Ishikawa (cell line): ENCODE measurements at regions not wholly inside any gene's neighbourhood (a gene's known extent, or its start where the extent isn't known, plus 50 kb on each side); places are given as distances from the start of the nearest gene placed in this dataset.

Experiments
- EP300 ChIP-seq: IDR thresholded peaks from 2 replicates; pipeline ENCODE4 v1.6.1; 2012; ENCODE audit warnings: borderline replicate concordance
- RAD21 ChIP-seq: IDR thresholded peaks from 2 replicates; pipeline ENCODE4 v1.6.1; 2012; ENCODE audit warnings: low read depth

DNA sequence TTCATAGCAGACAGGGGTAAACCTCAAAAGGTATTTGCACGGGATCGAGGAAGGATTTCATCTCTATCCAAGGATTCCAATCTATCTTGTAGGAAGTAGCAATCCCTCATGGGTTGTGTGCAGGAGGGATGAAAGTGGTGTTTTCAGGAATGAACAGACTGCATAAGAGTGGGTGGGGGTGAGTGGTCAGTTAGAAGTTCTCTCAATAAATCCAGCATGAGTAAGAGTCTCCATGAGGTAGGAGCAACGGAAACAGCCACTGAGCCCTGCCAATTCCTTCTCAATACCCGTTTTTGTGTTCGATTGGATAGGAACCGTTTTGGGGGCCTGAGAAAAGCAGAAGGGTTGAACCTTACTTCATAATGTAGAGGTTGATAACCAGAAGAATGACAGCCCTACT, 375.6 kb downstream of the SOX9 start:
- TF ChIP-seq RAD21 (no peak), EP300 (no peak)
